Lower leg skin (tissue), 4 donors: ENCODE measurements at regions not wholly inside any gene's neighbourhood (a gene's known extent, or its start where the extent isn't known, plus 50 kb on each side); places are given as distances from the start of the nearest gene placed in this dataset.

Experiments used
- DNase-seq, 2 donors: peaks; one replicate each; pipeline ENCODE4 v3.0.0-alpha.2; 2019; ENCODE audit warnings: low spot score in 2 of 2
- H3K4me3 ChIP-seq: fragments of 200-600 bp; sonication (generic); 2 replicates; pipeline ENCODE4 v1.5.1; 2017; ENCODE audit warnings: mild to moderate bottlenecking, low read depth; ENCODE audit not compliant: poor library complexity, severe bottlenecking
- CTCF ChIP-seq, 3 donors: fragments of 450-650 bp; IDR thresholded peaks; one replicate each; pipeline ENCODE4 v1.5.1; 2016; ENCODE audit warnings: antibody characterized with exemption in 3 of 3, mild to moderate bottlenecking in 3 of 3, moderate library complexity in 2 of 3
- POLR2A ChIP-seq, 2 donors: fragments of 450-650 bp; IDR thresholded peaks; one replicate each; pipeline ENCODE4 v1.6.1; 2016 to 2017; ENCODE audit warnings: antibody characterized with exemption in 2 of 2, mild to moderate bottlenecking in 1 of 2, moderate library complexity in 1 of 2
- WGBS, 2 donors: methylation state at CpG; one replicate each; pipeline ENCODE4 v1.1.5; 2018; 5-methylcytosine and 5-hydroxymethylcytosine counted together
- intact Hi-C: fragments of 100-400 bp; cut with DNase I; formaldehyde crosslinking; loops from one replicate; pipeline ENCODE4 v1.15.0; 2023; ENCODE audit warnings: low total_unique reads

GRCh38 chr10:61176424-61176823 lies 232.4 kb upstream of the RHOBTB1 start:
- intact Hi-C loops = no loop called here
- WGBS, 2 donors = 66 to 67% methylated on average over 3 of the region's 3 CpGs
- H3K4me3 ChIP-seq = no peak overlapping the region
- no peak for DNase-seq
- TF ChIP-seq CTCF (IDR thresholded peaks at IDR 0.05) = no peak
- TF ChIP-seq POLR2A (IDR thresholded peaks at IDR 0.05) = no peak

- DNase-seq = no peak
- H3K4me3 ChIP-seq = no peak overlapping the region
- TF ChIP-seq POLR2A (IDR thresholded peaks at IDR 0.05) (no peak), CTCF (IDR thresholded peaks at IDR 0.05) (no peak)
- intact Hi-C loops = no loop called here
Observed at GRCh38 chr10:61175316-61175715, 231.3 kb upstream of the RHOBTB1 start.

- TF ChIP-seq POLR2A (IDR thresholded peaks at IDR 0.05) (no peak), CTCF (IDR thresholded peaks at IDR 0.05) (no peak)
- no peak for DNase-seq
- intact Hi-C loops = no loop called here
- 81 to 87% methylated on average over 5 of the region's 5 CpGs for WGBS, 2 donors
- no peak overlapping the region for H3K4me3 ChIP-seq
Observed at GRCh38 chr10:61173450-61173849, 229.5 kb upstream of the RHOBTB1 start.

- H3K4me3 ChIP-seq = no peak overlapping the region
- WGBS, 2 donors = 86 to 87% methylated on average over 5 of the region's 5 CpGs
- intact Hi-C loops = no loop called here
- DNase-seq = no peak
- TF ChIP-seq CTCF (IDR thresholded peaks at IDR 0.05) = no peak
- no peak for TF ChIP-seq POLR2A (IDR thresholded peaks at IDR 0.05)
Observed at GRCh38 chr10:61172182-61172926, 228.4 kb upstream of the RHOBTB1 start.

- TF ChIP-seq CTCF (IDR thresholded peaks at IDR 0.05) = no peak
- TF ChIP-seq POLR2A (IDR thresholded peaks at IDR 0.05) = no peak
- no peak overlapping the region for H3K4me3 ChIP-seq
- WGBS, 2 donors = 89 to 96% methylated on average over 2 of the region's 2 CpGs
- DNase-seq = no peak
- intact Hi-C loops = no loop called here
Observed at GRCh38 chr10:61170594-61170993, 226.6 kb upstream of the RHOBTB1 start.

GRCh38 chr10:61169294-61169693 lies 225.3 kb upstream of the RHOBTB1 start:
- DNase-seq = no peak
- H3K4me3 ChIP-seq = no peak overlapping the region
- intact Hi-C loops = no loop called here
- TF ChIP-seq CTCF (IDR thresholded peaks at IDR 0.05) = no peak
- no peak for TF ChIP-seq POLR2A (IDR thresholded peaks at IDR 0.05)
